ENCODE measurements at regions not wholly inside any gene's neighbourhood (a gene's known extent, or its start where the extent isn't known, plus 50 kb on each side); places are given as distances from the start of the nearest gene placed in this dataset.

GRCh38 chr1:239511875-239512274 is 125.5 kb downstream of the CHRM3 start:
- 75 to 79% methylated on average over 2 of the region's 2 CpGs for WGBS, 2 donors
- Histone ChIP-seq H3K4me3 (no peak overlapping the region), H3K9me3 (ENCODE audit: control insufficient read depth in 4 of 4, insufficient read depth in 3 of 4, low read length in 3 of 4) (no peaks in the 10 kb centered on the region)

GRCh38 chr1:239516579-239516978 is 130.2 kb downstream of the CHRM3 start:
- WGBS, 2 donors, result 90 to 91% methylated on average over 9 of the region's 9 CpGs
- Histone ChIP-seq H3K36me3 (ENCODE audit: control insufficient read depth in 4 of 4, insufficient read depth in 4 of 4, low read length in 4 of 4) (no peaks in the 10 kb centered on the region), H3K4me3 (no peak overlapping the region), H3K9ac (ENCODE audit: insufficient read depth in 1 of 2, low read length in 2 of 2) (no peak overlapping the region), H3K27ac (ENCODE audit: low read depth in 1 of 2, low read length in 1 of 2) (no peak overlapping the region), H3K27me3 (ENCODE audit: control insufficient read depth in 3 of 3, insufficient read depth in 3 of 3, low read length in 2 of 3) (no peaks in the 10 kb centered on the region), H3K4me1 (ENCODE audit: control insufficient read depth in 5 of 5, insufficient read depth in 5 of 5, low read length in 5 of 5) (peaks cover 0 to 7% (median 0%) of the 10 kb centered on the region in 5 donors), H3K9me3 (ENCODE audit: control insufficient read depth in 4 of 4, insufficient read depth in 3 of 4, low read length in 3 of 4) (no peaks in the 10 kb centered on the region)
- no peak for TF ChIP-seq CTCF (IDR thresholded peaks at IDR 0.05; ENCODE audit: control extremely low read depth, extremely low read depth)
- no peak for DNase-seq
- ATAC-seq (ENCODE audit: insufficient read depth, low FRiP score), result no peak

More at GRCh38 chr1:239511875-239512274, 125.5 kb downstream of the CHRM3 start:
- Histone ChIP-seq H3K27ac (ENCODE audit: low read depth in 1 of 2, low read length in 1 of 2) (no peak overlapping the region), H3K36me3 (ENCODE audit: control insufficient read depth in 4 of 4, insufficient read depth in 4 of 4, low read length in 4 of 4) (no peaks in the 10 kb centered on the region), H3K9ac (ENCODE audit: insufficient read depth in 1 of 2, low read length in 2 of 2) (no peak overlapping the region), H3K27me3 (ENCODE audit: control insufficient read depth in 3 of 3, insufficient read depth in 3 of 3, low read length in 2 of 3) (no peaks in the 10 kb centered on the region), H3K4me1 (ENCODE audit: control insufficient read depth in 5 of 5, insufficient read depth in 5 of 5, low read length in 5 of 5) (peaks cover 0 to 7% (median 0%) of the 10 kb centered on the region in 5 donors)
- ATAC-seq (ENCODE audit: insufficient read depth, low FRiP score) (no peak), DNase-seq (no peak)
- TF ChIP-seq CTCF (IDR thresholded peaks at IDR 0.05; ENCODE audit: control extremely low read depth, extremely low read depth), result no peak

GRCh38 chr1:239526391-239526790 is 140.0 kb downstream of the CHRM3 start:
- DNase-seq (peak in 2 of 3 donors; percentile 56 to 66), ATAC-seq (ENCODE audit: insufficient read depth, low FRiP score) (no peak)
- WGBS, 2 donors, result 85% methylated on average over 4 of the region's 4 CpGs
- H3K9me3 ChIP-seq (ENCODE audit: control insufficient read depth in 4 of 4, insufficient read depth in 3 of 4, low read length in 3 of 4), result no peaks in the 10 kb centered on the region
- no peak overlapping the region for H3K9ac ChIP-seq (ENCODE audit: insufficient read depth in 1 of 2, low read length in 2 of 2)
- peaks cover 0 to 12% (median 0%) of the 10 kb centered on the region in 5 donors for H3K4me1 ChIP-seq (ENCODE audit: control insufficient read depth in 5 of 5, insufficient read depth in 5 of 5, low read length in 5 of 5)
- H3K36me3 ChIP-seq (ENCODE audit: control insufficient read depth in 4 of 4, insufficient read depth in 4 of 4, low read length in 4 of 4), result no peaks in the 10 kb centered on the region
- no peak overlapping the region for H3K4me3 ChIP-seq
- no peak overlapping the region for H3K27ac ChIP-seq (ENCODE audit: low read depth in 1 of 2, low read length in 1 of 2)
- TF ChIP-seq CTCF (IDR thresholded peaks at IDR 0.05; ENCODE audit: control extremely low read depth, extremely low read depth), result no peak
- no peaks in the 10 kb centered on the region for H3K27me3 ChIP-seq (ENCODE audit: control insufficient read depth in 3 of 3, insufficient read depth in 3 of 3, low read length in 2 of 3)

GRCh38 chr1:239527051-239527693 is 140.8 kb downstream of the CHRM3 start:
- DNase-seq (peak in 2 of 3 donors; percentile 70 to 83), ATAC-seq (ENCODE audit: insufficient read depth, low FRiP score) (no peak)
- TF ChIP-seq CTCF (IDR thresholded peaks at IDR 0.05; ENCODE audit: control extremely low read depth, extremely low read depth), result no peak
- Histone ChIP-seq H3K27ac (ENCODE audit: low read depth in 1 of 2, low read length in 1 of 2) (no peak overlapping the region), H3K9ac (ENCODE audit: insufficient read depth in 1 of 2, low read length in 2 of 2) (no peak overlapping the region), H3K4me1 (ENCODE audit: control insufficient read depth in 5 of 5, insufficient read depth in 5 of 5, low read length in 5 of 5) (peaks cover 0 to 12% (median 0%) of the 10 kb centered on the region in 5 donors), H3K4me3 (no peak overlapping the region), H3K36me3 (ENCODE audit: control insufficient read depth in 4 of 4, insufficient read depth in 4 of 4, low read length in 4 of 4) (no peaks in the 10 kb centered on the region), H3K27me3 (ENCODE audit: control insufficient read depth in 3 of 3, insufficient read depth in 3 of 3, low read length in 2 of 3) (no peaks in the 10 kb centered on the region), H3K9me3 (ENCODE audit: control insufficient read depth in 4 of 4, insufficient read depth in 3 of 4, low read length in 3 of 4) (no peaks in the 10 kb centered on the region)
- WGBS, 2 donors, result 92 to 94% methylated on average over 3 of the region's 3 CpGs

Measured in lung (tissue), 11 donors.